Kidney tubule cell (primary cell): ENCODE measurements at regions not wholly inside any gene's neighbourhood (a gene's known extent, or its start where the extent isn't known, plus 50 kb on each side); places are given as distances from the start of the nearest gene placed in this dataset.

Experiments used
- DNase-seq: peaks from one replicate; pipeline ENCODE4 v3.0.0-alpha.2; 2018; ENCODE audit warnings: low spot score

DNA sequence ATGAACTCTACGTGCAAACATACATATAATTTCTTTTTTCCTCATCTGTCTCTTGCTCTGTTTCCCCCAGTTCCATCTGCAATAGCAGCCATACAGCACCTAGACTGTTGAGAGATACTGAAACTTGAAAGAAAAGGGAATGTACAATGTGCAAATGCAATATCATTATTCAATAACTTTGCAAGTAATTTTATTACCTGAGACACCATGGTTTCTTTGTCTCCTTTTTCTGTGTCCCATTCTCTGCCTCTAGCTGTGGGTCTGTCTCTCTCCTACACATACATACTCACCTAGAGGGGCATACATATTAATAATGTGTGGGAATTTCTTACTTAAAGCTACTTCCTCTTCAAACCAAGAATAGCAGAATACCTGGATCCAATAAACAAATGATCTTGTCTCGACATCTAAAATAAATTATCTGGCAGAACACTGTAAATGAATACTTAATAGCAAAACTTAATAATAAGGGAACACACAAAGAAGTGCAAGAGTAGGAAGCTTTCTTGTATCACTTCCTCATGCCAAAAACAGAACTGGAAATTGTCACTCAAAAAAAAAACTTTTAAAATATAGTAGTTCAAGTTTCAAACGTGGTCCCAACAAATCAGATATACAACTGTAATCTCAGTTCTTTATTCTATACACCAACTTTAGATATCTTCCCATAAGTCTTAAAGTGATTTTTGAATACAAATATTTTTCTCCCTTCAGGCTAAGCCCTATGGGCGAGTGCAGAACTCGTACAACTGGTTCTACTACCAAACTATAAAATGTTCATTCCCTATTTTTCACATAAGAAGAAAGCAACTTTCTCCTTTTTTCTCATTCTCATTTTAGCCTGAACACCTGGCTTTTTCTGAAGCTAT is 194.6 kb downstream of the NRIP1 start:
- DNase-seq = no peak

- DNase-seq = no peak
Measured at GRCh38 chr21:14866859-14867765, 197.7 kb downstream of the NRIP1 start.

- DNase-seq = peak; percentile 91
Measured at GRCh38 chr21:14864211-14865021, 200.4 kb downstream of the NRIP1 start.

DNA sequence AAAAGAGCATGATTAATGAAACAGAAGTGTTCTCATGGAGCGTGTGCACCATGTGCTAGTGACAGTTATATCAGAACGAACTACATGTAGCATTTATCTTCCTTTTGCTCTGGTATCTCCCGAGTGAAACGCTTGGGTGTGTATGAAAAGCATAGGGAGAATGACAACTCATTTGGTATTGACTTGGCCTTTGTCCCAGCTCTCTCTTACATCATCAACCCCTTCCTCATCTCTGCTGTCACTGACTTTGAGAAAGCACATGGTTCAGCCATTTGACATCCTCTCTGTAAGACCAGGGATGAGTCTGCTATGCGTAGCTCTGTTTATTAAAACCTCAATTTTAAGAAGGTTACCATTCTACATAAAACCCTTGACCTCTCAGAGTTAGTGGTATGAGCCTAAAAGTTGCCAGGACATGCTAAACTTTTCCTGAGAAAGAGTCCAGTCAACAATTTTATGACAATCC is 201.0 kb downstream of the NRIP1 start:
- DNase-seq = peak; percentile 44

DNA sequence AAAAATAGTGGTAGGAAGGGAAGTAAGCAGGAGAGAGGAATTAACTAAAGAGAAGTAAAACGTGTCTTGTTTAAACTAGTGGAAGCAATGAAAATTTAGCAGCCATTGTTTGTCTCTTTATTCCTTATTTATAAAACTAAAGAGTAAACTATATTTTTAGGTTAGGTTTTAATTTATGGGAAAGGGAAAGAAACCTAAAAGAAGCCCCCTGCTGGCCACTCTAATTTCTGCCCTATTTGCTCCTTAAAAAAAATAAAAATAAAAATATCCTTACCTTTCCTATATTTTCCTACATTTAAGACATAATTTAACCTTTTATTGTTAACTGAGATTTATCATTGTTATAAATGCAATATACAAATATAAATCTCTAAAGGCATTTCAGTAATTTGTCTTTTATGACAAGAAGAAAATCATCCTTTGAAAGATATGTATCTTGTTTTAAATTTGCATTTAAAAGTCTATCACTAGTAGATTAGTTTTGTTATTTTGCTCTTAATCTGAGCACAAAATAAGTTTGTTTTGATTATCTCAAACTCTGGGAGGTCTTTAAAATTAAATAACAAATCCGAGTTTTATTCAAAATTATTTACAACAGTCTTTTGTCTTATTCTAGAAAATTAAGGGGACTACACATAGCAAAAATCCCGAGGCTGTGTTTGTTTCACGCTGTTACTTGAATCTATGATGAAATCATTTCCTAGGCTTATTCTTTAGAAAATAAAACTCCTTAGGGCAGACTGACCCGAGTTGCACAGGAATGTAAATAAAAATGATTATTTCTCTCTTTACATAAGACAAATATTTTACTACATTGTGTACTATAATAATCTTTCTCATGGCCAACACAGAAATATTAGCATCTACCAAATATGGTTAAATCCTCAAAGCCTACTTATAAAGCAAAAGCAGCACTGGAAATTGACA is 201.7 kb downstream of the NRIP1 start:
- peak; percentile 23 for DNase-seq

GRCh38 chr21:14858311-14858710 is 206.5 kb downstream of the NRIP1 start:
- no peak for DNase-seq

DNA sequence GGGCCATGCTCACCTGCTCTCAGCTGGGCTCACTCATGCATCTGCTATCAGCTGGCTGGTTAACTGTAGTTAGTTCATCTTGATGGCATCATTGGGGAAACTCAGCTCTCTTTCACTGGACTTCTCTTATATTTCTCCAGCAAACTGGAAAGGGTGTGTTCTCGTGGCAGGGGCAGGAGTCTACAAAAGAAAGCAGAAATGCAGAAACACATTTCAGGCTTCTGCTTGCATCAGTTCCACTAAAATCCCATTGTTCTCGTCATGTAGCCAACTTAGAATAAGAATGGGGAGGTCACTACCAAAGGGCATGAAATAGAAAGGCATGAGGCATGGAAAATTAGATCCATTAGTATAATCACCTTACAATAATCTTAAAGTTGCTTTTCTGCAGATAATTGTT is 207.3 kb downstream of the NRIP1 start:
- DNase-seq = no peak

GRCh38 chr21:14850394-14850793 is 214.4 kb downstream of the NRIP1 start:
- peak; percentile 14 for DNase-seq

GRCh38 chr21:14846621-14847020 is 218.2 kb downstream of the NRIP1 start:
- DNase-seq = no peak

GRCh38 chr21:14844001-14844400 is 220.8 kb downstream of the NRIP1 start:
- DNase-seq = no peak

DNA sequence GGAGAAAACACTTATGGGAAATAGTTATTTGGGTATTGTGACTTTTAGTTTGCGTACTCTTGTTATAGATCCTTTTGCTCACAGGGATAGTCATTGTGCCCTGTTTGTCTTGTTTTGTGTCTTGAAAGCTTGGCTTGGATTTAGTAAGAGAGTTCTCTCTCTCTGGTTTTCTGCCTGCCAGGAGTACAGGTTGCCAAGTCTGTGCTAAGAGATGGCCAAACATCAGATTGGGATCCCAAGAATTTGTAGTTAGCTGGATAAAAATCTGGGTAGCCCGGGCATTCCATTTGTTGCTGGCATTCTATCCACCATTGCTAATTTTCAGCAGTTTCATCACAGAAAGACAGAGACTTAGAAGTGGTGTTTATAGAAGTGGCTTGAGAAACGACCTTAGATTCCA is 222.2 kb downstream of the NRIP1 start:
- no peak for DNase-seq

DNA sequence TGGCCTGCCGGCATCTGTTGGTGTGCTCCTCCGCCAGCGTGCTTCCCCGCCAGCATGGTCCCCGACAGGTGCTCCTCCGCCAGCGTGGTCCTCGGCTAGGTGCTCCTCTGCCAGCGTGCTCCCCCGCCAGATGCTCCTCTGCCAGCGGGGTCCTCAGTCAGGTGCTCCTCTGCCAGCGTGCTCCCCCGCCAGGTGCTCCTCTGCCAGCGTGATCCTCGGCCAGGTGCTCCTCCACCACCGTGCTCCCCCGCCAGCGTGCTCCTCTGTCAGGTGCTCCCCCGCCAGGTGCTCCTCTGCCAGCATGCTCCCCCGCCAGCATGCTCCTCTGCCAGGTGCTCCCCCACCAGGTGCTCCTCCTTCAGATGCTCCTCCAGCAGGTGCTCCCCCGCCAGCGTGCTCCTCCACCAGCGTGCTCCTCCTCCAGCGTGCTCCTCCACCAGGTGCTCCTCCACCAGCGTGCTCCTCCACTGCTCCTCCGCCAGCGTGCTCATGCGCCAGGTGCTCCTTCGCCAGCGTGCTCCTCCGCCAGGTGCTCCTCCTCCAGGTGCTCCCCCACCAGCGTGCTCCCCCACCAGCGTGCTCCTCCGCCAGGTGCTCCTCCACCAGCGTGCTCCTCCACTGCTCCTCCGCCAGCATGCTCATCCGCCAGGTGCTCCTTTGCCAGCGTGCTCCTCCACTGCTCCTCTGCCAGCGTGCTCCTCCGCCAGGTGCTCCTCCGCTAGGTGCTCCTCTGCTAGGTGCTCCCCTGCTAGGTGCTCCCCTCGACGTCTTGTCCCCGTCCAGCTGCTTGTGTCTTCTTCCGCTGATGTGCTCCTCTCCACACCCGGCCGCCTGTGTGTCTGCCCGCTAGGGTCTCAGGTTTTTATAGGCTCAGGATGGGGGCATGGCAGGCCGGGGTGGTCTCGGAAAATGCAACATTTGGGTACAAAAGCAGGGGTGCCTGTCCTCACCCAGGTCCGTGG is 223.0 kb downstream of the NRIP1 start:
- no peak for DNase-seq

DNA sequence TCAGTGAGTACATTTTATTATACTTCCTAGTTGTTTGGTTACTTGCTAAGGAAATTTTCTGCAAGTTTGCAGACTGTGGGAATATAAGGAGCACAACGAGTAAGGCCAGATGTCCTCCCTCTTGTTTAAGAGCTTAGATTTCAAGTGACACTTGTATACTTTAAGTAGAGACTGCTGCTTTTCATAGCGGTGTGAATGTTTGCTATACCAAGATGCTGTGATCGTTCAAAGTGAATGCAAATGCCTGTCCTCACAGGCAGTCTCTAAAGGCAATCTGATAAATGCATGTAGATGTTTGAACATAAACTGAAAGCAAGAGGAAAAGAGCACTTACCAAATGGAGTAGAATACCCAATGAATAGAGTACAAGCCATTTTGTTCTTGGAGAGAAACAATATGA is 226.4 kb downstream of the NRIP1 start:
- no peak for DNase-seq

GRCh38 chr21:14836950-14837349 is 227.8 kb downstream of the NRIP1 start:
- no peak for DNase-seq

- DNase-seq = no peak
Measured at GRCh38 chr21:14833666-14834351, 231.0 kb downstream of the NRIP1 start.

DNA sequence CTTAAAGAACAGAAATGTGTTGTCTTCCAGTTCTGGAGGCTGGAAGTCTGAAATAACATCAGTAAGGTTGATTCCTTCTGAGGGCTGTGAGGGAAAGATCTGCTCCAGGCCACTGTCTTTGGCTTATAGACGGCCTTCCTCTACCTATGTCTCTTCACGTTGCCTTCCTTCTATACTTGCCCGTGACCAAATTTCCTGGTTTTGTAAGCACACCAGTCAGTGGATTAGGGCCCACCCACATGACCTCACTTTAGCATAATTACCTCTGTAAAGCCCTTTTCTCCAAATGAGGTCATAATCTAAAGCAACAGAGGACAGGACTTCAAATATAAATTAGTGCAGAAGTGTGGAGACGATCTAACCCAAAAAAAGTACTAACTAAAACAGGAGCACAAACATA is 231.6 kb downstream of the NRIP1 start:
- DNase-seq = no peak

- no peak for DNase-seq
Measured at GRCh38 chr21:14830307-14830706, 234.5 kb downstream of the NRIP1 start.

GRCh38 chr21:14829685-14830084 is 235.1 kb downstream of the NRIP1 start:
- DNase-seq = no peak

- no peak for DNase-seq
Measured at GRCh38 chr21:14827468-14827867, 237.3 kb downstream of the NRIP1 start.
